ENCODE measurements at regions not wholly inside any gene's neighbourhood (a gene's known extent, or its start where the extent isn't known, plus 50 kb on each side); places are given as distances from the start of the nearest gene placed in this dataset.

- Mint-ChIP-seq H3K9me3 (peaks cover 31% of the 10 kb centered on the region), H3K4me3 (no peak overlapping the region), H3K27me3 (ENCODE audit: low read depth, poor library complexity) (peaks cover 29% of the 10 kb centered on the region), H3K27ac (no peak overlapping the region), H3K4me1 (peaks cover 11% of the 10 kb centered on the region), H3K36me3 (ENCODE audit: low read depth) (no peaks in the 10 kb centered on the region)
- DNase-seq, result no peak
- TF ChIP-seq, protein P1, sequence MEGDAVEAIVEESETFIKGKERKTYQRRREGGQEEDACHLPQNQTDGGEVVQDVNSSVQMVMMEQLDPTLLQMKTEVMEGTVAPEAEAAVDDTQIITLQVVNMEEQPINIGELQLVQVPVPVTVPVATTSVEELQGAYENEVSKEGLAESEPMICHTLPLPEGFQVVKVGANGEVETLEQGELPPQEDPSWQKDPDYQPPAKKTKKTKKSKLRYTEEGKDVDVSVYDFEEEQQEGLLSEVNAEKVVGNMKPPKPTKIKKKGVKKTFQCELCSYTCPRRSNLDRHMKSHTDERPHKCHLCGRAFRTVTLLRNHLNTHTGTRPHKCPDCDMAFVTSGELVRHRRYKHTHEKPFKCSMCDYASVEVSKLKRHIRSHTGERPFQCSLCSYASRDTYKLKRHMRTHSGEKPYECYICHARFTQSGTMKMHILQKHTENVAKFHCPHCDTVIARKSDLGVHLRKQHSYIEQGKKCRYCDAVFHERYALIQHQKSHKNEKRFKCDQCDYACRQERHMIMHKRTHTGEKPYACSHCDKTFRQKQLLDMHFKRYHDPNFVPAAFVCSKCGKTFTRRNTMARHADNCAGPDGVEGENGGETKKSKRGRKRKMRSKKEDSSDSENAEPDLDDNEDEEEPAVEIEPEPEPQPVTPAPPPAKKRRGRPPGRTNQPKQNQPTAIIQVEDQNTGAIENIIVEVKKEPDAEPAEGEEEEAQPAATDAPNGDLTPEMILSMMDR (IDR thresholded peaks at IDR 0.05), result no peak
Measured at GRCh38 chr16:8452941-8453340, 137.4 kb downstream of the TMEM114 start.

- DNase-seq, result no peak
- peaks cover 10% of the 10 kb centered on the region for H3K27me3 Mint-ChIP-seq (ENCODE audit: low read depth, poor library complexity)
- no peak overlapping the region for H3K4me3 Mint-ChIP-seq
- H3K9me3 Mint-ChIP-seq, result peaks cover 5% of the 10 kb centered on the region
- H3K27ac Mint-ChIP-seq, result no peak overlapping the region
- TF ChIP-seq, protein P1 (IDR thresholded peaks at IDR 0.05), result no peak
- H3K4me1 Mint-ChIP-seq, result no peaks in the 10 kb centered on the region
- H3K36me3 Mint-ChIP-seq (ENCODE audit: low read depth), result no peaks in the 10 kb centered on the region
Measured at GRCh38 chr16:8436931-8437330, 153.4 kb downstream of the TMEM114 start.

GRCh38 chr16:8431783-8432182 is 158.5 kb downstream of the TMEM114 start:
- Mint-ChIP-seq H3K9me3 (no peaks in the 10 kb centered on the region), H3K4me1 (no peaks in the 10 kb centered on the region), H3K36me3 (ENCODE audit: low read depth) (no peaks in the 10 kb centered on the region), H3K27ac (no peak overlapping the region), H3K4me3 (no peak overlapping the region), H3K27me3 (ENCODE audit: low read depth, poor library complexity) (peaks cover 13% of the 10 kb centered on the region)
- TF ChIP-seq, protein P1 (IDR thresholded peaks at IDR 0.05), result no peak
- no peak for DNase-seq

- Mint-ChIP-seq H3K4me3 (no peak overlapping the region), H3K27me3 (ENCODE audit: low read depth, poor library complexity) (peaks cover 13% of the 10 kb centered on the region), H3K4me1 (no peaks in the 10 kb centered on the region), H3K27ac (no peak overlapping the region), H3K36me3 (ENCODE audit: low read depth) (no peaks in the 10 kb centered on the region), H3K9me3 (peaks cover 3% of the 10 kb centered on the region)
- TF ChIP-seq, protein P1 (IDR thresholded peaks at IDR 0.05), result no peak
- no peak for DNase-seq
Measured at GRCh38 chr16:8430401-8430800, 159.9 kb downstream of the TMEM114 start.

DNA sequence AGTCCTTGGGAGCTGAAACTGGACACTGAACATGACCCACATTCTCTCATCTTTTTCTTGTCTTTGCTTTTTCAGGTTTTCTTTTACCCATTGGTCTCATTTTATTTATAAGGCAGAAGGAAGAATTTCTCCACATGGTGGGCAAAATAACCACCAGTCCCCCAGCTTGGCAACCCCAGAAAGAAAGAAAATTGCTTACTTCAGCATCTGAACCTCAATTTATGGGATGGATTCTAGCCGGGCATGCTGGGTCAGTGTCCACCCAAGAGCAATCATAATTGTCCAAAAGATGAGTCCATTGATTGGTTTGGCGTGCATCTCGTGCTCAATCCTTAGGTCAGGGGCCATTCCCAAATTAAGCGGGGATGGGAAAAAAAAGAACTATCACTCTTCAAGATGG is 163.7 kb downstream of the TMEM114 start:
- Mint-ChIP-seq H3K4me1 (peaks cover 6% of the 10 kb centered on the region), H3K27ac (no peak overlapping the region), H3K9me3 (peaks cover 3% of the 10 kb centered on the region), H3K27me3 (ENCODE audit: low read depth, poor library complexity) (peaks cover 12% of the 10 kb centered on the region), H3K36me3 (ENCODE audit: low read depth) (no peaks in the 10 kb centered on the region), H3K4me3 (no peak overlapping the region)
- TF ChIP-seq, protein P1 (IDR thresholded peaks at IDR 0.05), result no peak
- no peak for DNase-seq

DNA sequence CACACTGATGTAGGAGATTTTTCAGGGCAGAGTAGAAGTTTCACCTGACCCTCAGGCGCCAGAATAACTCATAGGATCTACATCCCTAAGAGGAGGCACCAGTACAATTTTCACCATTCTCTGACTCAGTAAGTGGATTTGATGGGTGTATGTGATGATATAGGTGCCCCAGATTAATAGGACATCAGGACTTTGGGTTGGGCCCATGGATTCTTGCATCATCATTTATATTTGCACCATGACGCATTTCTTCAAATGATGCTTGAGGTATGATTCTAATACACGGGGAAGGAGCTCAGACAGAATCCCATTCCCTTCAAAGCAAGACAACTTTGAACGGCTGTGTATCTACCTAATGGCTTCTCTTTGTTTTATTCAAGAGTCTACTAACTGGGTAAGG is 173.2 kb downstream of the TMEM114 start:
- Mint-ChIP-seq H3K27ac (no peak overlapping the region), H3K27me3 (ENCODE audit: low read depth, poor library complexity) (peaks cover 23% of the 10 kb centered on the region), H3K4me3 (no peak overlapping the region), H3K9me3 (peaks cover under 1% of the 10 kb centered on the region), H3K36me3 (ENCODE audit: low read depth) (no peaks in the 10 kb centered on the region), H3K4me1 (peaks cover 28% of the 10 kb centered on the region)
- no peak for DNase-seq
- TF ChIP-seq, protein P1 (IDR thresholded peaks at IDR 0.05), result no peak

Data from nephron progenitor cell (in vitro differentiated cells).